WERI-Rb-1 (cell line): ENCODE measurements at regions not wholly inside any gene's neighbourhood (a gene's known extent, or its start where the extent isn't known, plus 50 kb on each side); places are given as distances from the start of the nearest gene placed in this dataset.

Source experiments
- DNase-seq: peaks from one replicate; pipeline ENCODE4 v3.0.0-alpha.2; 2020
- H3K27ac ChIP-seq: fragments of 250-450 bp; sonication (Bioruptor Pico); 2 replicates; pipeline ENCODE4 v1.5.1; 2020; ENCODE audit warnings: mild to moderate bottlenecking, moderate library complexity
- H3K27me3 ChIP-seq: fragments of 250-450 bp; sonication (Bioruptor Pico); 2 replicates; pipeline ENCODE4 v1.5.1; 2021; ENCODE audit warnings: mild to moderate bottlenecking, low read depth, moderate library complexity; ENCODE audit not compliant: insufficient read depth, severe bottlenecking
- H3K36me3 ChIP-seq: fragments of 250-450 bp; sonication (Bioruptor Pico); 2 replicates; pipeline ENCODE4 v1.5.1; 2020; ENCODE audit warnings: mild to moderate bottlenecking, moderate library complexity
- H3K4me3 ChIP-seq: 2 replicates; pipeline ENCODE4 v1.5.1; 2011; ENCODE audit warnings: low read depth, mild to moderate bottlenecking, control low read depth, low read length
- H3K9me3 ChIP-seq: fragments of 250-450 bp; sonication (Bioruptor Pico); 2 replicates; pipeline ENCODE4 v1.5.1; 2021; ENCODE audit warnings: mild to moderate bottlenecking, moderate library complexity; ENCODE audit not compliant: severe bottlenecking
- CTCF ChIP-seq: IDR thresholded peaks from 2 replicates; pipeline ENCODE4 v1.5.1; 2011; ENCODE audit warnings: low read depth, mild to moderate bottlenecking, control low read depth, inconsistent platforms, low read length

DNA sequence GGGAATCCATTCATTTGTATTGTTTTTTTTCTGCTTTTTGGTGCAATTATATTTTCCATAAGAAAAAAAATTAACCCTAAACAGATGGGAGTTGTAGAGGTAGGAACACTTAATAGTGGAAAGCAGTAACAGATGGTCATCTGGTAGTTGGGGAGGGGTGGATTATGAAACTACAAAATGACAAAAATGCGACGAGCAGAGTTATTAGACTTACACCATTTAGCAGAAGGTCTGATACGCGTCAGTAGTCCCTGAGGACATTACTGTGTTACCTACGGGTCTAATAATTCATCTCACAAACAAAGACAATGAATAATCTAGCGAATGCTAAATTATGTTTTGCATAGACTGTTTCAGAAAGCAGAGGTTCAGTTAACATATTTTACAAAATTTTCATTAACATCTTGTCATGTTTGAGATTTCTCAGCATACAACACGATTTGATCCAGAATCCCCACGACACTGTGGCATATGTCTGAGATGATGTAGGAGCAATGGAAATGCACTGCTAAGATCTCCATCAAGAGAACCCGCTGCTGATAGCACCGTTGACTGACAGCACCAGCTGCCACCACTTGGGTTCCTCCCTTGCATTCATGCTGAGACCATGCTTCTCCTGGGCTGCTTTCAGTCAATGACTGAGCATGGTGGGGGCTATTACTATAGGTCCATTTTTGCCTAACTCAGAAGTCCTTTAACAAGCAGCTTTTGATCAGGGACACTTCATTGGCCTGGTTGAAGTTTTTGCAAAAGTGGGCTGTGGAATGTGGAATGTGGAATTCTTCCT is 182.2 kb upstream of the CPHXL start:
- no peak for TF ChIP-seq CTCF

DNA sequence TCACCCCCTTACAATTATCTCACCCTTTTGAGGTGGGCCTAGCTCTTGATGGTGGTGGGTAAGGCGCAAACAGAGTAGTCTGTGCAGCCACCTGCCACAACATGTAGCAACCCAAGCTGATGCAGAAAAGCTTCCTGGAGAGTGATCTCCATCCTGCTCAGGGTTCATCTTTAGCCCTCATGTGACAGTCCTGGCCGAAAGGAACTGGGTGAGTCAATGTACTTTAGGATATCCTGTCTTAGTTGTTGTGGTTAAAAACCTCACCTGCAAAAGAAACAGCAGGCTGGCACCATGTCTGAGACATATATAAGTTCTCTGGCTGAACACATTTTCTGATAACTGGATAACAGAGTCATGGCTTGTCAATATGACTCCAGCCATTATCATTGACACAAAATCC is 183.5 kb upstream of the CPHXL start:
- TF ChIP-seq CTCF = no peak
- Histone ChIP-seq H3K27me3 (no peaks in the 10 kb centered on the region), H3K27ac (no peak overlapping the region), H3K36me3 (no peaks in the 10 kb centered on the region), H3K9me3 (no peaks in the 10 kb centered on the region), H3K4me3 (no peak overlapping the region)
- no peak for DNase-seq

More for the DNA sequence above, 182.2 kb upstream of the CPHXL start:
- Histone ChIP-seq H3K36me3 (no peaks in the 10 kb centered on the region), H3K27me3 (no peaks in the 10 kb centered on the region), H3K27ac (peak overlapping the region; percentile 47), H3K9me3 (no peaks in the 10 kb centered on the region), H3K4me3 (no peak overlapping the region; the same call in 1 of the 2 replicates)
- DNase-seq = peak; percentile 44

GRCh38 chr16:75911896-75912295 is 185.6 kb upstream of the CPHXL start:
- H3K9me3 ChIP-seq = no peaks in the 10 kb centered on the region
- H3K27ac ChIP-seq = no peak overlapping the region
- DNase-seq = no peak
- no peak for TF ChIP-seq CTCF
- H3K27me3 ChIP-seq = no peaks in the 10 kb centered on the region
- H3K36me3 ChIP-seq = no peaks in the 10 kb centered on the region
- no peak overlapping the region for H3K4me3 ChIP-seq

- no peak for TF ChIP-seq CTCF
- Histone ChIP-seq H3K9me3 (no peaks in the 10 kb centered on the region), H3K27me3 (no peaks in the 10 kb centered on the region), H3K4me3 (no peak overlapping the region), H3K36me3 (no peaks in the 10 kb centered on the region), H3K27ac (no peak overlapping the region)
- DNase-seq = no peak
These were observed 187.7 kb upstream of the CPHXL start for GRCh38 chr16:75913958-75914357.

- Histone ChIP-seq H3K27ac (no peak overlapping the region), H3K9me3 (no peaks in the 10 kb centered on the region), H3K36me3 (no peaks in the 10 kb centered on the region), H3K4me3 (no peak overlapping the region), H3K27me3 (no peaks in the 10 kb centered on the region)
- DNase-seq = no peak
- no peak for TF ChIP-seq CTCF
These were observed 190.2 kb upstream of the CPHXL start for GRCh38 chr16:75916451-75916850.

DNA sequence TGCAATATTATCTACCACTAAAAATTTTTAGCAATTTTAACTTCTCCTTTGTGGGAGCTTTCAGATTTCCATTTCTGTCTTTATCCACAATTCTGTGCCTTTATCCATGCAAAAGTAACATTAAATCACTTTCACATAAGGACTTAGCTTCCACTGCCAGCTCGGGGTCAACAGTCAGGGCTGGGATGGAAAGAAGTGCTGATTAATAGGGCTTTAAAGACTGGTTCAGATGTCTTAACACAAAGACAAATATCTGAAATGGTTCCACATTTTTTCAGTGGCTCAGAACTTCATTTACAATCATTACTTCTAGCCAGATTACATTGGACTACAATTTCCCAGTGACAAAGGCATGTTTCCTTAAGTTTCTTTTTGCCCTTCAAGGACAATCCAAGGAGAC is 191.8 kb upstream of the CPHXL start:
- no peak overlapping the region for H3K4me3 ChIP-seq
- H3K27ac ChIP-seq = no peak overlapping the region
- TF ChIP-seq CTCF = no peak
- DNase-seq = no peak
- no peaks in the 10 kb centered on the region for H3K9me3 ChIP-seq
- H3K36me3 ChIP-seq = no peaks in the 10 kb centered on the region
- no peaks in the 10 kb centered on the region for H3K27me3 ChIP-seq
